PC-9 (cell line): ENCODE measurements at regions not wholly inside any gene's neighbourhood (a gene's known extent, or its start where the extent isn't known, plus 50 kb on each side); places are given as distances from the start of the nearest gene placed in this dataset.

ENCODE experiments used
- BruUV-seq: library from RNA; stranded (reverse); fragments of 400-500 nt; replicated peaks from 2 replicates; lab custom pipeline; 2021; lab: Mats Ljungman, UMichigan
- CTCF ChIA-PET: fragments of 300-600 bp; sonication (Branson Sonifier 250); formaldehyde crosslinking; loops from one replicate; lab custom pipeline; 2022; ENCODE audit warnings: antibody characterized with exemption; lab: Charles Lee
- POLR2A ChIA-PET: fragments of 300-600 bp; sonication (Branson Sonifier 250); formaldehyde crosslinking; loops from one replicate; lab custom pipeline; 2022; ENCODE audit warnings: antibody characterized with exemption; ENCODE audit not compliant: unreplicated experiment; lab: Charles Lee
- DNase-seq, 2 experiments: peaks; one replicate each; pipeline versions ENCODE4 v3.0.0 to v3.0.0-alpha.2; 2015 to 2022; ENCODE audit warnings: mixed read lengths in 1 of 2
- H2AFZ ChIP-seq: fragments of 200-600 bp; sonication (generic); 2 replicates; pipeline ENCODE4 v1.8.1; 2017; ENCODE audit warnings: antibody characterized with exemption
- H3F3A ChIP-seq: fragments of 200-600 bp; sonication (generic); 2 replicates; pipeline ENCODE4 v1.8.1; 2017; ENCODE audit warnings: antibody characterized with exemption, mild to moderate bottlenecking, low read depth; ENCODE audit not compliant: insufficient read depth
- H3K27ac ChIP-seq: fragments of 200-600 bp; sonication (generic); 2 replicates; pipeline ENCODE4 v1.6.1; 2016; ENCODE audit warnings: mixed run types
- H3K27me3 ChIP-seq: fragments of 200-600 bp; sonication (generic); 2 replicates; pipeline ENCODE4 v1.6.1; 2016; ENCODE audit warnings: low read depth, mixed run types; ENCODE audit not compliant: insufficient read depth
- H3K36me3 ChIP-seq: fragments of 200-600 bp; sonication (generic); 2 replicates; pipeline ENCODE4 v1.6.1; 2016; ENCODE audit warnings: low read depth, mixed run types
- H3K4me1 ChIP-seq: fragments of 200-600 bp; sonication (generic); replicated peaks from 2 replicates; pipeline ENCODE4 v1.6.1; 2016; ENCODE audit warnings: mixed run types; ENCODE audit not compliant: insufficient read depth
- H3K4me2 ChIP-seq: fragments of 200-600 bp; sonication (generic); 2 replicates; pipeline ENCODE4 v1.6.1; 2017; ENCODE audit warnings: mixed run types
- H3K4me3 ChIP-seq: fragments of 200-600 bp; sonication (generic); 2 replicates; pipeline ENCODE4 v1.6.1; 2016; ENCODE audit warnings: mixed run types
- H3K79me2 ChIP-seq: fragments of 200-600 bp; sonication (generic); 2 replicates; pipeline ENCODE4 v1.6.1; 2017; ENCODE audit warnings: low read depth, mixed run types
- H3K9me2 ChIP-seq: fragments of 200-600 bp; sonication (generic); 2 replicates; pipeline ENCODE4 v1.8.1; 2017; ENCODE audit warnings: mild to moderate bottlenecking; ENCODE audit not compliant: insufficient read depth
- H3K9me3 ChIP-seq: fragments of 200-600 bp; sonication (generic); 2 replicates; pipeline ENCODE4 v1.8.1; 2016; ENCODE audit warnings: low read depth; ENCODE audit not compliant: insufficient read depth
- H4K20me1 ChIP-seq: fragments of 200-600 bp; sonication (generic); 2 replicates; pipeline ENCODE4 v1.8.1; 2017; ENCODE audit not compliant: insufficient read depth
- CTCF ChIP-seq: fragments of 200-600 bp; sonication (generic); conservative IDR thresholded peaks from 2 replicates; pipeline ENCODE4 v1.6.1; 2017; ENCODE audit warnings: mixed run types, antibody characterized with exemption, mild to moderate bottlenecking, moderate library complexity
- EZH2 ChIP-seq: fragments of 200-600 bp; sonication (generic); IDR thresholded peaks from 2 replicates; pipeline ENCODE4 v1.8.0; 2017; ENCODE audit warnings: antibody characterized with exemption, low read depth
- intact Hi-C: fragments of 100-400 bp; cut with micrococcal nuclease; formaldehyde crosslinking; loops from one replicate; pipeline ENCODE4 v1.10.0; 2022; ENCODE audit not compliant: unreplicated experiment

GRCh38 chr22:26740253-26740652 lies 82.9 kb downstream of the MIAT start:
- no peaks in the 10 kb centered on the region for H3K9me3 ChIP-seq
- no peaks in the 10 kb centered on the region for H3K9me2 ChIP-seq
- H3K79me2 ChIP-seq: no peaks in the 10 kb centered on the region
- CTCF ChIA-PET: no interaction called here
- DNase-seq: no peak
- H3K27me3 ChIP-seq: no peaks in the 10 kb centered on the region
- H4K20me1 ChIP-seq: no peaks in the 10 kb centered on the region; the same call in 1 of the 2 replicates
- no peak overlapping the region for H3K4me3 ChIP-seq
- no peak overlapping the region for H3K4me2 ChIP-seq
- no peaks in the 10 kb centered on the region for H3K36me3 ChIP-seq
- H3K4me1 ChIP-seq: no peaks in the 10 kb centered on the region
- intact Hi-C loops: no loop called here
- H3K27ac ChIP-seq: no peak overlapping the region
- no TSS peak for BruUV-seq
- TF ChIP-seq CTCF (no peak), EZH2 (no peak)
- no peak overlapping the region for H2AFZ ChIP-seq
- POLR2A ChIA-PET: no interaction called here
- no peaks in the 10 kb centered on the region for H3F3A ChIP-seq

GRCh38 chr22:26743149-26743548 lies 85.8 kb downstream of the MIAT start:
- Histone ChIP-seq H3F3A (no peaks in the 10 kb centered on the region), H3K4me3 (no peak overlapping the region), H3K27ac (no peak overlapping the region), H3K9me2 (no peaks in the 10 kb centered on the region), H3K4me1 (no peaks in the 10 kb centered on the region), H3K4me2 (no peak overlapping the region), H3K9me3 (no peaks in the 10 kb centered on the region), H2AFZ (no peak overlapping the region), H3K79me2 (no peaks in the 10 kb centered on the region), H4K20me1 (no peaks in the 10 kb centered on the region; the same call in 1 of the 2 replicates), H3K27me3 (no peaks in the 10 kb centered on the region), H3K36me3 (peaks cover 4% of the 10 kb centered on the region; the same call in 1 of the 2 replicates)
- ChIA-PET CTCF (no interaction called here), POLR2A (no interaction called here)
- no peak for TF ChIP-seq EZH2
- no peak for TF ChIP-seq CTCF
- DNase-seq: no peak
- intact Hi-C loops: no loop called here
- no TSS peak for BruUV-seq

GRCh38 chr22:26744892-26745808 lies 87.8 kb downstream of the MIAT start:
- DNase-seq: no peak
- H3K4me1 ChIP-seq: no peaks in the 10 kb centered on the region
- H4K20me1 ChIP-seq: no peaks in the 10 kb centered on the region; the same call in 1 of the 2 replicates
- H3K27ac ChIP-seq: no peak overlapping the region
- no peaks in the 10 kb centered on the region for H3F3A ChIP-seq
- ChIA-PET CTCF (interaction anchor here (0.6 kb wide), 1 partner anchor 284 kb away, joined by 5 read pairs; no protein-coding TSS in a partner anchor), POLR2A (no interaction called here)
- H3K4me3 ChIP-seq: no peak overlapping the region
- no TSS peak for BruUV-seq
- H2AFZ ChIP-seq: no peak overlapping the region
- TF ChIP-seq CTCF (no peak), EZH2 (no peak)
- H3K9me2 ChIP-seq: no peaks in the 10 kb centered on the region
- H3K36me3 ChIP-seq: peaks cover 4% of the 10 kb centered on the region; the same call in 1 of the 2 replicates
- no peaks in the 10 kb centered on the region for H3K9me3 ChIP-seq
- no peaks in the 10 kb centered on the region for H3K27me3 ChIP-seq
- no peaks in the 10 kb centered on the region for H3K79me2 ChIP-seq
- intact Hi-C loops: no loop called here
- no peak overlapping the region for H3K4me2 ChIP-seq
